K562 (cell line): ENCODE measurements at regions not wholly inside any gene's neighbourhood (a gene's known extent, or its start where the extent isn't known, plus 50 kb on each side); places are given as distances from the start of the nearest gene placed in this dataset.

ENCODE experiments used
- HDAC3 ChIP-seq: fragments of 450-650 bp; IDR thresholded peaks from 2 replicates; pipeline ENCODE4 v1.6.1; 2018; ENCODE audit warnings: borderline replicate concordance, mild to moderate bottlenecking, moderate library complexity; ENCODE audit not compliant: partially characterized antibody
- NR2C2 ChIP-seq, 2 experiments: fragments of 200-800 bp in 1 of 2; sonication (Bioruptor generic) in 1 of 2; sonication (generic) in 1 of 2; formaldehyde crosslinking in 1 of 2; IDR thresholded peaks; 2 replicates each; pipeline versions ENCODE4 v1.6.1 to v1.8.0; 2016 to 2022; ENCODE audit warnings: mild to moderate bottlenecking in 1 of 2, missing compliant biosample characterization in 1 of 2, missing genetic modification characterization in 1 of 2, missing genetic modification reagents in 1 of 2

- no peak for TF ChIP-seq HDAC3
- no peak for TF ChIP-seq NR2C2 (CRISPR knock-in tag; IDR thresholded peaks at IDR 0.05)
- TF ChIP-seq NR2C2 (tag; IDR thresholded peaks at IDR 0.05) = no peak
Observed at GRCh38 chr6:14614631-14615030, 497.1 kb downstream of the CD83 start.
